Brain pericyte (primary cell): ENCODE measurements at regions not wholly inside any gene's neighbourhood (a gene's known extent, or its start where the extent isn't known, plus 50 kb on each side); places are given as distances from the start of the nearest gene placed in this dataset.

ENCODE experiments used
- DNase-seq: peaks from one replicate; pipeline ENCODE4 v3.0.0-alpha.2; 2012; ENCODE audit warnings: low read depth, low spot score

GRCh38 chr20:10990625-10991382 is 317.0 kb upstream of the JAG1 start:
- no peak for DNase-seq

GRCh38 chr20:10992731-10993130 is 318.9 kb upstream of the JAG1 start:
- DNase-seq, result peak; percentile 56

- no peak for DNase-seq
Measured at GRCh38 chr20:10994991-10995700, 321.3 kb upstream of the JAG1 start.

- DNase-seq, result no peak
Measured at GRCh38 chr20:10998476-10998875, 324.7 kb upstream of the JAG1 start.

GRCh38 chr20:11000416-11000815 is 326.6 kb upstream of the JAG1 start:
- no peak for DNase-seq

GRCh38 chr20:11001302-11001701 is 327.5 kb upstream of the JAG1 start:
- DNase-seq, result no peak

GRCh38 chr20:11001764-11002540 is 328.2 kb upstream of the JAG1 start:
- DNase-seq, result no peak

GRCh38 chr20:11003341-11003740 is 329.5 kb upstream of the JAG1 start:
- no peak for DNase-seq

GRCh38 chr20:11008444-11009033 is 334.7 kb upstream of the JAG1 start:
- DNase-seq, result no peak

- DNase-seq, result no peak
Measured at GRCh38 chr20:11011653-11012052, 337.9 kb upstream of the JAG1 start.

GRCh38 chr20:11012975-11013374 is 339.2 kb upstream of the JAG1 start:
- no peak for DNase-seq

GRCh38 chr20:11013801-11014200 is 340.0 kb upstream of the JAG1 start:
- DNase-seq, result no peak

- DNase-seq, result no peak
Measured at GRCh38 chr20:11015440-11015839, 341.6 kb upstream of the JAG1 start.

- no peak for DNase-seq
Measured at GRCh38 chr20:11017446-11017845, 343.6 kb upstream of the JAG1 start.

- no peak for DNase-seq
Measured at GRCh38 chr20:11018668-11019170, 344.9 kb upstream of the JAG1 start.

- DNase-seq, result no peak
Measured at GRCh38 chr20:11020712-11021111, 346.9 kb upstream of the JAG1 start.

GRCh38 chr20:11027224-11027623 is 353.4 kb upstream of the JAG1 start:
- DNase-seq, result no peak

GRCh38 chr20:11030351-11030750 is 356.6 kb upstream of the JAG1 start:
- DNase-seq, result no peak

GRCh38 chr20:11031300-11031699 is 357.5 kb upstream of the JAG1 start:
- DNase-seq, result no peak

- no peak for DNase-seq
Measured at GRCh38 chr20:11032611-11033010, 358.8 kb upstream of the JAG1 start.

GRCh38 chr20:11034025-11034424 is 360.2 kb upstream of the JAG1 start:
- DNase-seq, result no peak

GRCh38 chr20:11035211-11035610 is 361.4 kb upstream of the JAG1 start:
- no peak for DNase-seq
